Testis (tissue), 2 donors: ENCODE measurements at regions not wholly inside any gene's neighbourhood (a gene's known extent, or its start where the extent isn't known, plus 50 kb on each side); places are given as distances from the start of the nearest gene placed in this dataset.
"Not testable (repeated sequence)": the region's sequence is repeated elsewhere in the genome, so short reads cannot be mapped to it uniquely, and the experiment has no call there.

Experiments
- DNase-seq: peaks from one replicate; pipeline ENCODE4 v3.0.0-alpha.2; 2019
- H3K27ac ChIP-seq, 2 donors: fragments of 200-600 bp; sonication (generic); one replicate each; pipeline ENCODE4 v1.5.1; 2019
- H3K27me3 ChIP-seq: fragments of 200-600 bp; sonication (generic); one replicate; pipeline ENCODE4 v1.5.1; 2019
- H3K36me3 ChIP-seq: fragments of 200-600 bp; sonication (generic); one replicate; pipeline ENCODE4 v1.5.1; 2017; ENCODE audit warnings: low read depth; ENCODE audit errors: missing control alignments
- H3K4me1 ChIP-seq: fragments of 200-600 bp; sonication (generic); one replicate; pipeline ENCODE4 v1.5.1; 2019
- H3K4me3 ChIP-seq, 2 donors: fragments of 200-600 bp; sonication (generic); one replicate each; pipeline ENCODE4 v1.5.1; 2017 to 2019
- H3K9me3 ChIP-seq: fragments of 200-600 bp; sonication (generic); one replicate; pipeline ENCODE4 v1.5.1; 2017
- POLR2A ChIP-seq: fragments of 450-650 bp; IDR thresholded peaks from one replicate; pipeline ENCODE4 v1.6.1; 2017; ENCODE audit warnings: antibody characterized with exemption, mild to moderate bottlenecking, moderate library complexity
- WGBS, 2 donors: methylation state at CpG; one replicate each; pipeline ENCODE4 v1.1.5; 2018; 5-methylcytosine and 5-hydroxymethylcytosine counted together
- intact Hi-C: fragments of 100-400 bp; cut with DNase I; formaldehyde crosslinking; loops from one replicate; pipeline ENCODE4 v1.15.1; 2023; ENCODE audit warnings: low total_unique reads
- TF ChIP-seq, protein P1 (sequence below), 3 experiments: fragments of 450-650 bp in 2 of 3; fragments of 200-600 bp in 1 of 3; sonication (generic) in 1 of 3; IDR thresholded peaks; one replicate each; pipeline ENCODE4 v1.5.1; 2016 to 2019; ENCODE audit warnings: antibody characterized with exemption in 3 of 3, mild to moderate bottlenecking in 2 of 3, moderate library complexity in 1 of 3

DNA sequence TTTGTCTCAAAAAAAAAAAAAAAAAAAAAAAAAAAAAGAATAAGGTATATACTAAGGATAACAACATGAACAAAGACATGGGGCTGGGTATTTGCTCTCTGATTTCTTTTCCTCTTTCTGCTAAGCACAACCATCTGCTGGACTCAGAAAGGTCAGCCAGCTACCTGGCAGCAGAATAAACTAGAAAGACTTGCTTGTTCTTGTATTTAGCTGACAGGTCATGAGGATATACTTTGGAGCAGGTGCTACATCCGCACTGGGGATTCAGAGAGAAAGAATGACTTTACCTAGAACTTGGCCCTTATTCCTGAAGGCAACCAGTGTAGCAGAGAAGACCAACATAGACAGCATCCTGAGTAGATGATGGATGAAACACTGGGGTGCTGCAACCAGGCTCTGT is 550.5 kb downstream of the NTRK3 start:
- Histone ChIP-seq H3K36me3 (no peaks in the 10 kb centered on the region), H3K4me3 (no peak overlapping the region), H3K4me1 (no peaks in the 10 kb centered on the region), H3K9me3 (no peaks in the 10 kb centered on the region), H3K27me3 (no peaks in the 10 kb centered on the region), H3K27ac (no peak overlapping the region)
- TF ChIP-seq POLR2A: no peak
- TF ChIP-seq, protein P1, sequence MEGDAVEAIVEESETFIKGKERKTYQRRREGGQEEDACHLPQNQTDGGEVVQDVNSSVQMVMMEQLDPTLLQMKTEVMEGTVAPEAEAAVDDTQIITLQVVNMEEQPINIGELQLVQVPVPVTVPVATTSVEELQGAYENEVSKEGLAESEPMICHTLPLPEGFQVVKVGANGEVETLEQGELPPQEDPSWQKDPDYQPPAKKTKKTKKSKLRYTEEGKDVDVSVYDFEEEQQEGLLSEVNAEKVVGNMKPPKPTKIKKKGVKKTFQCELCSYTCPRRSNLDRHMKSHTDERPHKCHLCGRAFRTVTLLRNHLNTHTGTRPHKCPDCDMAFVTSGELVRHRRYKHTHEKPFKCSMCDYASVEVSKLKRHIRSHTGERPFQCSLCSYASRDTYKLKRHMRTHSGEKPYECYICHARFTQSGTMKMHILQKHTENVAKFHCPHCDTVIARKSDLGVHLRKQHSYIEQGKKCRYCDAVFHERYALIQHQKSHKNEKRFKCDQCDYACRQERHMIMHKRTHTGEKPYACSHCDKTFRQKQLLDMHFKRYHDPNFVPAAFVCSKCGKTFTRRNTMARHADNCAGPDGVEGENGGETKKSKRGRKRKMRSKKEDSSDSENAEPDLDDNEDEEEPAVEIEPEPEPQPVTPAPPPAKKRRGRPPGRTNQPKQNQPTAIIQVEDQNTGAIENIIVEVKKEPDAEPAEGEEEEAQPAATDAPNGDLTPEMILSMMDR (IDR thresholded peaks at IDR 0.05): no peak
- no peak for DNase-seq
- intact Hi-C loops: no loop called here
- 93 to 100% methylated on average over 1 of the region's 1 CpG for WGBS, 2 donors

DNA sequence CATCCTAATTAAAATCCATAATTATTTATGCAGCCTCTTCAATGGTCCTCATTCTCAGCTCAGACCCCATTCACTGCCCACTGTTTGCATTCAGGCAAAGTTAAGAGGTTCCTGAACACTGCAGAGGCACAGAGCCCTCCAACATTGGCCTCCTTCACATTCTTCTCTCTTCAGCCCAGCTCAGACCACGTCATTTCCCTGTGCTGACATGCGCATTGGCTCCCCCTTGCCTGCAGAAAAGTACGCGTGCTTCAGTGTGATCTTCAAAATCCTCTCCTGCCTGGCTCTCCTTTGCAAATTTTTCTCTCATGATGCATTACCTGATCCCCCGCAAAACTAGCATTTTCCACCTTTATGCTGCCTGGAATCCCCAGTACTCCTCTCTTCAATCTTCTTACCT is 552.3 kb downstream of the NTRK3 start:
- TF ChIP-seq POLR2A: no peak
- TF ChIP-seq, protein P1 (IDR thresholded peaks at IDR 0.05): no peak
- Histone ChIP-seq H3K9me3 (no peaks in the 10 kb centered on the region), H3K27ac (no peak overlapping the region), H3K36me3 (no peaks in the 10 kb centered on the region), H3K4me1 (no peaks in the 10 kb centered on the region), H3K27me3 (no peaks in the 10 kb centered on the region), H3K4me3 (no peak overlapping the region)
- no peak for DNase-seq
- 62 to 73% methylated on average over 5 of the region's 5 CpGs for WGBS, 2 donors
- intact Hi-C loops: no loop called here

GRCh38 chr15:87703327-87704111 is 553.0 kb downstream of the NTRK3 start:
- Histone ChIP-seq H3K4me1 (no peaks in the 10 kb centered on the region), H3K27ac (no peak overlapping the region), H3K27me3 (no peaks in the 10 kb centered on the region), H3K36me3 (no peaks in the 10 kb centered on the region), H3K4me3 (peak overlapping the region in 1 of 2 donors; percentile 17), H3K9me3 (no peaks in the 10 kb centered on the region)
- peak; percentile 15 for DNase-seq
- intact Hi-C loops: no loop called here
- 61 to 67% methylated on average over 17 to 18 of the region's 18 CpGs for WGBS, 2 donors
- TF ChIP-seq, protein P1 (IDR thresholded peaks at IDR 0.05): no peak
- TF ChIP-seq POLR2A: no peak

DNA sequence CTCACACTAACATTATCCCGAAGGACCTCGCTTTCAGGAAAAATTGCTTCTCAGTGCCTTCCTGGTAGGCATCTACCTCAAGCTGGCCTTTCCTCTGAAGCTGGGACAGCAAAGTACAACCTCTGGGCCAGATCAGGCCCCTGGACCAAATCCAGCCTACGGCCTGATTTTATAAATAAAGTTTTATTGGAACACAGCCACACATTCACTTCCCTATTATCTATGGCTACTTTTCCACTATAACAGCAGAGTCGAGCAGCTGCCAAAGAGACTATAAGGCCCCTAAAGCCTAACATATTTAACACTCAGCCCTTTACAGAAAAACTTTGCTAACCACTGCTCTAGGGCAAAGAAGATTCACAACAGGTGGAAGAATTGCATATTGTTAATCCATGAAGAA is 554.3 kb downstream of the NTRK3 start:
- intact Hi-C loops: no loop called here
- no peaks in the 10 kb centered on the region for H3K9me3 ChIP-seq
- no peaks in the 10 kb centered on the region for H3K36me3 ChIP-seq
- no peak overlapping the region for H3K27ac ChIP-seq
- H3K4me1 ChIP-seq: no peaks in the 10 kb centered on the region
- DNase-seq: no peak
- H3K27me3 ChIP-seq: no peaks in the 10 kb centered on the region
- TF ChIP-seq, protein P1 (IDR thresholded peaks at IDR 0.05): no peak
- TF ChIP-seq POLR2A: no peak
- no peak overlapping the region for H3K4me3 ChIP-seq
- 81 to 91% methylated on average over 4 of the region's 4 CpGs for WGBS, 2 donors

DNA sequence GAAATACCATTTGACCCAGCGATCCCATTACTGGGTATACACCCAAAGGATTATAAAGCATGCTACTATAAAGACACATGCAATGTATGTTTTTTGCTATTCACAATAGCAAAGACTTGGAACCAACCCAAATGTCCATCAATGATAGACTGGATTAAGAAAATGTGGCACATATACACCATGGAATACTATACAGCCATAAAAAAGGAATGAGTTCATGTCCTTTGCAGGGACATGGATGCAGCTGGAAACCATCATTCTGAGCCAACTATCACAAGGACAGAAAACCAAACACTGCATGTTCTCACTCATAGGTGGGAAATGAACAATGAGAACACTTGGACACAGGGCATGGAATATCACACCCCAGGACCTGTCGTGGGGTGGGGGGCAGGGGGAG is 558.1 kb downstream of the NTRK3 start:
- DNase-seq, intact Hi-C loops, H3K36me3 ChIP-seq, H3K4me3 ChIP-seq, H3K9me3 ChIP-seq, H3K27ac ChIP-seq, H3K4me1 ChIP-seq, H3K27me3 ChIP-seq: not testable (repeated sequence)
- WGBS, 2 donors: 91 to 94% methylated on average over 2 of the region's 2 CpGs
